Stimulated activated memory B cell treated with anti-CD40 and anti-IgM and Interleukin-4, amounts not matched to agents 10 μg/mL and 1 μg/mL and 100 μg/mL, for 72 hours (primary cell): ENCODE measurements at regions not wholly inside any gene's neighbourhood (a gene's known extent, or its start where the extent isn't known, plus 50 kb on each side); places are given as distances from the start of the nearest gene placed in this dataset.
"Not testable (repeated sequence)": the region's sequence is repeated elsewhere in the genome, so short reads cannot be mapped to it uniquely, and the experiment has no call there.

Experiments used
- ATAC-seq: fragments of 150-1000 bp; cut with Tn5 transposase; 2 replicates; pipeline ENCODE4 v1.10.0; 2021
- H3K27ac Mint-ChIP-seq: one replicate; pipeline ENCODE4 v1.8.0; 2022; ENCODE audit warnings: mild to moderate bottlenecking, mixed read lengths
- H3K27me3 Mint-ChIP-seq: one replicate; pipeline ENCODE4 v1.8.0; 2022; ENCODE audit warnings: mixed read lengths
- H3K36me3 Mint-ChIP-seq: one replicate; pipeline ENCODE4 v1.8.0; 2022; ENCODE audit warnings: mixed read lengths
- H3K4me1 Mint-ChIP-seq: one replicate; pipeline ENCODE4 v1.8.0; 2022; ENCODE audit warnings: mixed read lengths
- H3K4me3 Mint-ChIP-seq: one replicate; pipeline ENCODE4 v1.8.0; 2022; ENCODE audit warnings: mild to moderate bottlenecking, moderate library complexity, mixed read lengths
- H3K9me3 Mint-ChIP-seq: one replicate; pipeline ENCODE4 v1.8.0; 2022; ENCODE audit warnings: mixed read lengths

- no peaks in the 10 kb centered on the region for H3K4me1 Mint-ChIP-seq
- H3K36me3 Mint-ChIP-seq, result no peaks in the 10 kb centered on the region
- no peak for ATAC-seq
- no peak overlapping the region for H3K4me3 Mint-ChIP-seq
- peaks cover 37% of the 10 kb centered on the region for H3K27me3 Mint-ChIP-seq
- no peak overlapping the region for H3K27ac Mint-ChIP-seq
- no peaks in the 10 kb centered on the region for H3K9me3 Mint-ChIP-seq
Measured at GRCh38 chr1:47688461-47689296, 250.8 kb downstream of the FOXD2 start.

GRCh38 chr1:47689894-47690293 is 252.1 kb downstream of the FOXD2 start:
- H3K36me3 Mint-ChIP-seq, result no peaks in the 10 kb centered on the region
- ATAC-seq, result no peak
- no peak overlapping the region for H3K4me3 Mint-ChIP-seq
- no peaks in the 10 kb centered on the region for H3K9me3 Mint-ChIP-seq
- H3K27me3 Mint-ChIP-seq, result peaks cover 25% of the 10 kb centered on the region
- no peaks in the 10 kb centered on the region for H3K4me1 Mint-ChIP-seq
- H3K27ac Mint-ChIP-seq, result no peak overlapping the region

GRCh38 chr1:47690341-47691250 is 252.8 kb downstream of the FOXD2 start:
- Mint-ChIP-seq H3K4me3 (no peak overlapping the region), H3K36me3 (no peaks in the 10 kb centered on the region)
- no peak for ATAC-seq

GRCh38 chr1:47691293-47691692 is 253.4 kb downstream of the FOXD2 start:
- H3K27ac Mint-ChIP-seq, H3K36me3 Mint-ChIP-seq, H3K4me3 Mint-ChIP-seq, H3K4me1 Mint-ChIP-seq, H3K9me3 Mint-ChIP-seq, ATAC-seq: not testable (repeated sequence)
- peaks cover 20% of the 10 kb centered on the region for H3K27me3 Mint-ChIP-seq

More at GRCh38 chr1:47690341-47691250, 252.8 kb downstream of the FOXD2 start:
- Mint-ChIP-seq H3K27ac (no peak overlapping the region), H3K4me1 (no peaks in the 10 kb centered on the region), H3K9me3 (no peaks in the 10 kb centered on the region), H3K27me3 (peaks cover 20% of the 10 kb centered on the region)

GRCh38 chr1:47692196-47692595 is 254.4 kb downstream of the FOXD2 start:
- no peaks in the 10 kb centered on the region for H3K36me3 Mint-ChIP-seq
- ATAC-seq, result no peak
- no peak overlapping the region for H3K27ac Mint-ChIP-seq
- no peaks in the 10 kb centered on the region for H3K4me1 Mint-ChIP-seq
- H3K9me3 Mint-ChIP-seq, result no peaks in the 10 kb centered on the region
- H3K27me3 Mint-ChIP-seq, result peaks cover 16% of the 10 kb centered on the region
- H3K4me3 Mint-ChIP-seq, result no peak overlapping the region

- H3K9me3 Mint-ChIP-seq, result no peaks in the 10 kb centered on the region
- no peak overlapping the region for H3K27ac Mint-ChIP-seq
- H3K4me1 Mint-ChIP-seq, result no peaks in the 10 kb centered on the region
- ATAC-seq, result no peak
- H3K4me3 Mint-ChIP-seq, result no peak overlapping the region
- H3K27me3 Mint-ChIP-seq, result peaks cover 6% of the 10 kb centered on the region
- no peaks in the 10 kb centered on the region for H3K36me3 Mint-ChIP-seq
Measured at GRCh38 chr1:47693115-47693514, 255.3 kb downstream of the FOXD2 start.

- H3K9me3 Mint-ChIP-seq, result no peaks in the 10 kb centered on the region
- H3K4me3 Mint-ChIP-seq, result no peak overlapping the region
- no peaks in the 10 kb centered on the region for H3K36me3 Mint-ChIP-seq
- H3K4me1 Mint-ChIP-seq, result no peaks in the 10 kb centered on the region
- H3K27ac Mint-ChIP-seq, result no peak overlapping the region
- ATAC-seq, result no peak
- no peaks in the 10 kb centered on the region for H3K27me3 Mint-ChIP-seq
Measured at GRCh38 chr1:47694011-47694890, 256.4 kb downstream of the FOXD2 start.

- H3K9me3 Mint-ChIP-seq, result no peaks in the 10 kb centered on the region
- no peaks in the 10 kb centered on the region for H3K4me1 Mint-ChIP-seq
- ATAC-seq, result no peak
- no peak overlapping the region for H3K4me3 Mint-ChIP-seq
- no peak overlapping the region for H3K27ac Mint-ChIP-seq
- H3K36me3 Mint-ChIP-seq, result no peaks in the 10 kb centered on the region
- no peaks in the 10 kb centered on the region for H3K27me3 Mint-ChIP-seq
Measured at GRCh38 chr1:47696404-47696736, 258.5 kb downstream of the FOXD2 start.

- Mint-ChIP-seq H3K9me3 (no peaks in the 10 kb centered on the region), H3K27me3 (no peaks in the 10 kb centered on the region), H3K4me1 (no peaks in the 10 kb centered on the region), H3K36me3 (no peaks in the 10 kb centered on the region), H3K27ac (no peak overlapping the region), H3K4me3 (no peak overlapping the region)
- no peak for ATAC-seq
Measured at GRCh38 chr1:47696737-47697441, 259.0 kb downstream of the FOXD2 start.

- Mint-ChIP-seq H3K27ac (no peak overlapping the region), H3K4me1 (no peaks in the 10 kb centered on the region), H3K27me3 (no peaks in the 10 kb centered on the region), H3K9me3 (no peaks in the 10 kb centered on the region), H3K4me3 (no peak overlapping the region), H3K36me3 (no peaks in the 10 kb centered on the region)
- ATAC-seq, result no peak
Measured at GRCh38 chr1:47697616-47698335, 259.9 kb downstream of the FOXD2 start.

GRCh38 chr1:47699492-47700235 is 261.8 kb downstream of the FOXD2 start:
- Mint-ChIP-seq H3K36me3 (no peaks in the 10 kb centered on the region), H3K27ac (no peak overlapping the region), H3K4me1 (no peaks in the 10 kb centered on the region), H3K9me3 (no peaks in the 10 kb centered on the region), H3K27me3 (no peaks in the 10 kb centered on the region), H3K4me3 (no peak overlapping the region)
- no peak for ATAC-seq

GRCh38 chr1:47701283-47701682 is 263.4 kb downstream of the FOXD2 start:
- Mint-ChIP-seq H3K36me3 (no peaks in the 10 kb centered on the region), H3K27ac (no peak overlapping the region), H3K4me1 (no peaks in the 10 kb centered on the region), H3K4me3 (no peak overlapping the region), H3K27me3 (no peaks in the 10 kb centered on the region), H3K9me3 (no peaks in the 10 kb centered on the region)
- no peak for ATAC-seq

GRCh38 chr1:47701741-47702515 is 264.1 kb downstream of the FOXD2 start:
- Mint-ChIP-seq H3K4me3 (no peak overlapping the region), H3K36me3 (no peaks in the 10 kb centered on the region), H3K27me3 (peaks cover 3% of the 10 kb centered on the region), H3K9me3 (no peaks in the 10 kb centered on the region), H3K27ac (no peak overlapping the region), H3K4me1 (no peaks in the 10 kb centered on the region)
- ATAC-seq, result no peak
